ENCODE measurements at regions not wholly inside any gene's neighbourhood (a gene's known extent, or its start where the extent isn't known, plus 50 kb on each side); places are given as distances from the start of the nearest gene placed in this dataset.
A peak's percentile ranks its signal among the peaks of the same experiment; 100 is the strongest.

GRCh38 chr12:65608319-65608916, 215.9 kb upstream of the HMGA2 start:
- H3K36me3 ChIP-seq (ENCODE audit: control insufficient read depth, insufficient read depth, low read length), result no peaks in the 10 kb centered on the region
- no peak overlapping the region for H3K4me3 ChIP-seq (ENCODE audit: low read depth, low read length)
- ChIA-PET CTCF (interaction anchor here (0.7 to 1.6 kb wide), 5 partner anchors 13 to 302 kb away, joined by 3 to 4 read pairs (median 3); no protein-coding TSS in a partner anchor), POLR2A (no interaction called here)
- H3K27me3 ChIP-seq (ENCODE audit: control insufficient read depth, insufficient read depth, low read length), result no peaks in the 10 kb centered on the region
- TF ChIP-seq, protein P1, sequence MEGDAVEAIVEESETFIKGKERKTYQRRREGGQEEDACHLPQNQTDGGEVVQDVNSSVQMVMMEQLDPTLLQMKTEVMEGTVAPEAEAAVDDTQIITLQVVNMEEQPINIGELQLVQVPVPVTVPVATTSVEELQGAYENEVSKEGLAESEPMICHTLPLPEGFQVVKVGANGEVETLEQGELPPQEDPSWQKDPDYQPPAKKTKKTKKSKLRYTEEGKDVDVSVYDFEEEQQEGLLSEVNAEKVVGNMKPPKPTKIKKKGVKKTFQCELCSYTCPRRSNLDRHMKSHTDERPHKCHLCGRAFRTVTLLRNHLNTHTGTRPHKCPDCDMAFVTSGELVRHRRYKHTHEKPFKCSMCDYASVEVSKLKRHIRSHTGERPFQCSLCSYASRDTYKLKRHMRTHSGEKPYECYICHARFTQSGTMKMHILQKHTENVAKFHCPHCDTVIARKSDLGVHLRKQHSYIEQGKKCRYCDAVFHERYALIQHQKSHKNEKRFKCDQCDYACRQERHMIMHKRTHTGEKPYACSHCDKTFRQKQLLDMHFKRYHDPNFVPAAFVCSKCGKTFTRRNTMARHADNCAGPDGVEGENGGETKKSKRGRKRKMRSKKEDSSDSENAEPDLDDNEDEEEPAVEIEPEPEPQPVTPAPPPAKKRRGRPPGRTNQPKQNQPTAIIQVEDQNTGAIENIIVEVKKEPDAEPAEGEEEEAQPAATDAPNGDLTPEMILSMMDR (IDR thresholded peaks at IDR 0.05; ENCODE audit: insufficient read depth, low read depth, low read length), result no peak
- no peak for DNase-seq (ENCODE audit: low read depth)

DNA sequence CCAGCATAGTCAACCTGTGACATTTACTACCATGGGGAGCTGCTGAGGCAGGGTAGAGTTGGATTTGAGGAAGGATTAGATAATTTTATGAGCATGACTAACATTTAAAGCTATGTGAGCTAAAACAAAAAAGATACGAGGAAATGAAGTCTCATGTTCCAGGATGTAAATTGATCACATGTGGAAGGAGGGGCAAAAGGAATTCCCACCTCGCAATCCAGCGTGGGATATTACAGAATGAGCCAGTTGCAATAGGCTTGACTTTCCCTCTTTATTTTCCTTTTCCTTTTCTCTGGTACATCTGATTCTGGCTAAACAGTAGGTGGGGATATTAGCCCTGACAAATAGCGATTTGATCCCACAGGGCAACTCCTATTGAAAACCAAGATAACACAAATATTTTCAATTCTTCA, 214.9 kb upstream of the HMGA2 start:
- CTCF ChIA-PET, result interaction anchor here (0.7 to 1.6 kb wide), 5 partner anchors 14 to 93 kb away, joined by 3 to 4 read pairs (median 3); no protein-coding TSS in a partner anchor
- POLR2A ChIA-PET, result no interaction called here
- Histone ChIP-seq H3K4me3 (ENCODE audit: low read depth, low read length) (no peak overlapping the region), H3K36me3 (ENCODE audit: control insufficient read depth, insufficient read depth, low read length) (no peaks in the 10 kb centered on the region), H3K27me3 (ENCODE audit: control insufficient read depth, insufficient read depth, low read length) (no peaks in the 10 kb centered on the region)
- DNase-seq (ENCODE audit: low read depth), result peak; percentile 94
- TF ChIP-seq, protein P1 (IDR thresholded peaks at IDR 0.05; ENCODE audit: insufficient read depth, low read depth, low read length), result peak; percentile 27; the same call in 1 of the 2 replicates

GRCh38 chr12:65611396-65611795, 212.9 kb upstream of the HMGA2 start:
- no peaks in the 10 kb centered on the region for H3K36me3 ChIP-seq (ENCODE audit: control insufficient read depth, insufficient read depth, low read length)
- H3K4me3 ChIP-seq (ENCODE audit: low read depth, low read length), result no peak overlapping the region
- TF ChIP-seq, protein P1 (IDR thresholded peaks at IDR 0.05; ENCODE audit: insufficient read depth, low read depth, low read length), result no peak
- ChIA-PET CTCF (no interaction called here), POLR2A (no interaction called here)
- no peaks in the 10 kb centered on the region for H3K27me3 ChIP-seq (ENCODE audit: control insufficient read depth, insufficient read depth, low read length)
- no peak for DNase-seq (ENCODE audit: low read depth)

GRCh38 chr12:65612440-65612839, 211.8 kb upstream of the HMGA2 start:
- Histone ChIP-seq H3K36me3 (ENCODE audit: control insufficient read depth, insufficient read depth, low read length) (no peaks in the 10 kb centered on the region), H3K27me3 (ENCODE audit: control insufficient read depth, insufficient read depth, low read length) (no peaks in the 10 kb centered on the region), H3K4me3 (ENCODE audit: low read depth, low read length) (no peak overlapping the region)
- TF ChIP-seq, protein P1 (IDR thresholded peaks at IDR 0.05; ENCODE audit: insufficient read depth, low read depth, low read length), result no peak
- ChIA-PET CTCF (interaction anchor here (0.7 to 0.9 kb wide), 2 partner anchors 9 to 478 kb away, joined by 3 read pairs; no protein-coding TSS in a partner anchor), POLR2A (no interaction called here)
- no peak for DNase-seq (ENCODE audit: low read depth)

DNA sequence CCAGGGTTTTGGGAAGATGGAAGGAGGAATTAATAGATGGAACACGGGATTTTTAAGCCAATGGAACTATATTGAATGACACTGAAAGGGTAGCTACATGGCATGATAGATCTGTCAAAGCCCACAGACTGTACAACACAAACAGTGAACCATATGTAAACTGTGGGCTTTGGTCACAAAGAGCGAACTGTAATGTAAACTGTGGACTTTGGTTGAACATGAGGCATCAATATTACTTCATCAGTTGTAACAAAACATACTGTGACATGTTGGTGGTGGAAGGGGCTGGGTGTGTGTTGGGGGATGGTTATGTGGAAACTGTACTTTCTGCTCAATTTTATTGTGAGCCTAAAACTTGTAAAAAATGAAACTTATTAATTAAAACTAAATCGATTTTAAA, 210.6 kb upstream of the HMGA2 start:
- Histone ChIP-seq H3K4me3 (ENCODE audit: low read depth, low read length) (no peak overlapping the region), H3K27me3 (ENCODE audit: control insufficient read depth, insufficient read depth, low read length) (no peaks in the 10 kb centered on the region), H3K36me3 (ENCODE audit: control insufficient read depth, insufficient read depth, low read length) (no peaks in the 10 kb centered on the region)
- no peak for DNase-seq (ENCODE audit: low read depth)
- ChIA-PET POLR2A (no interaction called here), CTCF (no interaction called here)
- TF ChIP-seq, protein P1 (IDR thresholded peaks at IDR 0.05; ENCODE audit: insufficient read depth, low read depth, low read length), result no peak

All from BJ (cell line).